ENCODE measurements at regions not wholly inside any gene's neighbourhood (a gene's known extent, or its start where the extent isn't known, plus 50 kb on each side); places are given as distances from the start of the nearest gene placed in this dataset.

GRCh38 chr21:28397040-28397439 is 595.6 kb downstream of the LTN1 start:
- Histone ChIP-seq H3K79me2 (ENCODE audit: insufficient read depth, low read length) (no peaks in the 10 kb centered on the region), H3K27me3 (ENCODE audit: insufficient read depth, low read length, poor library complexity) (no peaks in the 10 kb centered on the region), H3K4me1 (ENCODE audit: insufficient read depth, low read length) (no peaks in the 10 kb centered on the region), H2AFZ (ENCODE audit: low read depth, low read length) (no peak overlapping the region), H4K20me1 (ENCODE audit: insufficient read depth, low read length) (no peaks in the 10 kb centered on the region), H3K4me2 (ENCODE audit: insufficient read depth, low read length) (no peak overlapping the region), H3K4me3 (ENCODE audit: low read depth in 1 of 2, low read length in 2 of 2) (no peak overlapping the region), H3K27ac (ENCODE audit: low read length) (no peak overlapping the region), H3K9me3 (ENCODE audit: insufficient read depth, low read length, severe bottlenecking) (peaks cover 19% of the 10 kb centered on the region), H3K36me3 (ENCODE audit: insufficient read depth, low read length) (no peaks in the 10 kb centered on the region), H3K9ac (ENCODE audit: low read depth, low read length) (no peak overlapping the region)
- DNase-seq, result no peak
- ATAC-seq (ENCODE audit: insufficient read depth, low read depth), result no peak
- TF ChIP-seq CTCF (IDR thresholded peaks at IDR 0.05; ENCODE audit: borderline replicate concordance, extremely low read depth, low read length, poor library complexity, severe bottlenecking) (no peak), EZH2 (IDR thresholded peaks at IDR 0.05; ENCODE audit: borderline replicate concordance, low read depth, low read length, severe bottlenecking) (no peak)

- no peak for ATAC-seq (ENCODE audit: insufficient read depth, low read depth)
These were observed 596.3 kb downstream of the LTN1 start for GRCh38 chr21:28396421-28396820.

GRCh38 chr21:28393279-28393678 is 599.4 kb downstream of the LTN1 start:
- no peaks in the 10 kb centered on the region for H4K20me1 ChIP-seq (ENCODE audit: insufficient read depth, low read length)
- peaks cover 19% of the 10 kb centered on the region for H3K9me3 ChIP-seq (ENCODE audit: insufficient read depth, low read length, severe bottlenecking)
- no peaks in the 10 kb centered on the region for H3K36me3 ChIP-seq (ENCODE audit: insufficient read depth, low read length)
- H3K4me3 ChIP-seq (ENCODE audit: low read depth in 1 of 2, low read length in 2 of 2), result no peak overlapping the region
- no peak for ATAC-seq (ENCODE audit: insufficient read depth, low read depth)
- no peak overlapping the region for H3K4me2 ChIP-seq (ENCODE audit: insufficient read depth, low read length)
- no peak for DNase-seq
- no peak for TF ChIP-seq EZH2 (IDR thresholded peaks at IDR 0.05; ENCODE audit: borderline replicate concordance, low read depth, low read length, severe bottlenecking)
- no peak for TF ChIP-seq CTCF (IDR thresholded peaks at IDR 0.05; ENCODE audit: borderline replicate concordance, extremely low read depth, low read length, poor library complexity, severe bottlenecking)
- no peak overlapping the region for H3K9ac ChIP-seq (ENCODE audit: low read depth, low read length)
- H3K4me1 ChIP-seq (ENCODE audit: insufficient read depth, low read length), result no peaks in the 10 kb centered on the region
- H3K79me2 ChIP-seq (ENCODE audit: insufficient read depth, low read length), result no peaks in the 10 kb centered on the region
- no peaks in the 10 kb centered on the region for H3K27me3 ChIP-seq (ENCODE audit: insufficient read depth, low read length, poor library complexity)
- no peak overlapping the region for H3K27ac ChIP-seq (ENCODE audit: low read length)
- no peak overlapping the region for H2AFZ ChIP-seq (ENCODE audit: low read depth, low read length)

More at GRCh38 chr21:28396421-28396820, 596.3 kb downstream of the LTN1 start:
- Histone ChIP-seq H3K79me2 (ENCODE audit: insufficient read depth, low read length) (no peaks in the 10 kb centered on the region), H3K27ac (ENCODE audit: low read length) (no peak overlapping the region), H3K36me3 (ENCODE audit: insufficient read depth, low read length) (no peaks in the 10 kb centered on the region), H3K4me1 (ENCODE audit: insufficient read depth, low read length) (no peaks in the 10 kb centered on the region), H4K20me1 (ENCODE audit: insufficient read depth, low read length) (no peaks in the 10 kb centered on the region), H2AFZ (ENCODE audit: low read depth, low read length) (no peak overlapping the region), H3K9me3 (ENCODE audit: insufficient read depth, low read length, severe bottlenecking) (peaks cover 19% of the 10 kb centered on the region), H3K27me3 (ENCODE audit: insufficient read depth, low read length, poor library complexity) (no peaks in the 10 kb centered on the region), H3K9ac (ENCODE audit: low read depth, low read length) (no peak overlapping the region), H3K4me2 (ENCODE audit: insufficient read depth, low read length) (no peak overlapping the region), H3K4me3 (ENCODE audit: low read depth in 1 of 2, low read length in 2 of 2) (no peak overlapping the region)
- TF ChIP-seq CTCF (IDR thresholded peaks at IDR 0.05; ENCODE audit: borderline replicate concordance, extremely low read depth, low read length, poor library complexity, severe bottlenecking) (no peak), EZH2 (IDR thresholded peaks at IDR 0.05; ENCODE audit: borderline replicate concordance, low read depth, low read length, severe bottlenecking) (no peak)
- DNase-seq, result no peak
